ENCODE measurements at regions not wholly inside any gene's neighbourhood (a gene's known extent, or its start where the extent isn't known, plus 50 kb on each side); places are given as distances from the start of the nearest gene placed in this dataset.

DNA sequence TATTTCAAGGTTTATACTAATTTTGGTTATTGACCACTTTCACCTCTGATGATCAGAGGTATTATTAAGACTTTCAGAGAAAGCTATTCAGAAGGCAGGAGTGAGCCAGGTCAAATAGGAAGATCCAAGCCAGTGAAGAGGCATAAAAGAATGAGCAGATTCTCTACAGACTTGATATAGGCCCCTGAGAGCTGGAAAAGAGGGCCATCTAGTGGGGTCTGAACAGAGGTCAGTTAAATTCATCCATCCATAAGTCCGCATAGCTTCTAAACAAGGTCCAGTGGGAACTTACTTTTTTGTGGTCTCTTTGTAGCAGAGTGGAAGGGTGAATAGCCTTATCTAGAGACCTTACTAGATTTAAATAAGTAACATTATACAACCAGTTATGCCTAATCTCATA is 126.6 kb upstream of the UFM1 start:
- no peak for TF ChIP-seq CTCF (IDR thresholded peaks at IDR 0.05)

DNA sequence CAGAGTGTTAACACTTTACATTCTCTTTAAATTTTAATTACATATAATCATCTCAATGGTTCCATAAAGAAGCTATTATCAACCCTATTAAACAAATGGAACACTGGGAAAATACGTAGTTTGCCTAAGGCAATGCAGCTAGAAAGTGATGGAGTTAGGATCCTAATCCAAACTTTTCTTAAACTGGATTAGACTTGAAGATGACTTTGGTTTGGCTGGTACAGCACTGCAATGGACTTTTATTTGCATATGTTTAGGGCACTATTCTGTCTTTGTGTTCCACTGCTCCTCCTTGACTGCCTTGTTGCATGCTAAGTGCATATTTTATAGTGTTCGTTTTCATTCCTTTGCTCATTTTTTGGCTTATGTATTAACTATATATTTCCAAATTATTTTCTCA is 133.5 kb upstream of the UFM1 start:
- no peak for TF ChIP-seq CTCF (IDR thresholded peaks at IDR 0.05)

GRCh38 chr13:38213314-38213713 is 136.3 kb upstream of the UFM1 start:
- TF ChIP-seq CTCF (IDR thresholded peaks at IDR 0.05), result no peak

DNA sequence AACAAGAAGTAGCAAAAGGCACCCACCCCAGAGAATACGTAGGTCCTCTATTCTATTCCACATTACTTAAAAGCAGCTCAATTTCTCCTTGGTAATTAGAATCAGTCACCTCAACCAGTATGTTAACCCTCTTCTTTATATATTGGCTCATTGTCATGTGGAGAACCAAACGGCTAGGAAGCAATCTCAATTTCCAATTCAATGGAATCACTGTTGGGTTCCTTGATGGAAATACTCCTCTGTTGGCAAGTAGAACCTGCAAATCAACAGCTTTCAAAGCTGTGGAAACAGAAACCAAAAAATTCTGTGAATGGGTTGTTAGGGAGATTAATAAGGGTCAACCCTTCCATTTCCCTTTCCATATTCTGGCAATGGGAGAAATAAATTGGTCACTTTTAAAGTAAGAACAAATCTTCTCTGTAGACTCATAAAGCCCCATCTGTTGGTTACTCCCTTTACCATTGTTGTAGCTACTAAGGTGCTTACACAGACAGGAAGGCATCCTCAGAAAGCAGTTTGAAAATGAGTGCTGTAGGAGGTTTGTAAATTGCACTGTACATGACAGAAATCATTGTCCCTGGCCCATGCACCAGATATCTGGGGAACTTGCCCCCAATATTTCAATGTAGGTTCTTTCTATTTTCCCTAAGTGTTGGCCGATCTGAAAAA is 138.6 kb upstream of the UFM1 start:
- no peak for TF ChIP-seq CTCF (IDR thresholded peaks at IDR 0.05)

DNA sequence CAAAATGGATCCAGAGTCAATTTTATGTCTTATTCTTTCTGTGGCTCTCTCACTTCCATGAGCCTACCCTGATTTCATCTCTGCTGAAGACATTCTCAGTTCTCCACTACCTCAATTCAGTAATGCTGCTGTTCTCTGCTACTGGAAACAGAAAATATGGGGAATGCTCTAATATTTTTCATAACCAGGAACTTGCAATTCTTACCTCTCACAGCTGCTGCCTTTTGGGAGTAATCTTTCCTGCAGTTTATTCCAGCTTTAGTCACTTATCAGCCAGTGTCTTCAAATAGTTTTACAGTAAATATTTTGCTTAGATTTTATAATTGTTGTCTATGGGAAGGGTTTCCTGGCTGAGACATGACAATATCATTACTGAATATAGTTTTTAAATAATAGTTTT is 145.1 kb upstream of the UFM1 start:
- no peak for TF ChIP-seq CTCF (IDR thresholded peaks at IDR 0.05)

GRCh38 chr13:38202740-38203139 is 146.9 kb upstream of the UFM1 start:
- no peak for TF ChIP-seq CTCF (IDR thresholded peaks at IDR 0.05)

GRCh38 chr13:38191016-38191415 is 158.6 kb upstream of the UFM1 start:
- no peak for TF ChIP-seq CTCF (IDR thresholded peaks at IDR 0.05)

- TF ChIP-seq CTCF (IDR thresholded peaks at IDR 0.05), result no peak
These were observed 169.0 kb upstream of the UFM1 start for GRCh38 chr13:38180670-38181069.

Data from LNCAP (cell line).